ENCODE measurements at regions not wholly inside any gene's neighbourhood (a gene's known extent, or its start where the extent isn't known, plus 50 kb on each side); places are given as distances from the start of the nearest gene placed in this dataset.

- no peaks in the 10 kb centered on the region for H3K9me3 ChIP-seq (ENCODE audit: control insufficient read depth in 5 of 5, low read length in 5 of 5)
- H3K4me3 ChIP-seq (ENCODE audit: low read depth in 1 of 5, low read length in 5 of 5): no peak overlapping the region
- H3K27me3 ChIP-seq (ENCODE audit: control insufficient read depth in 5 of 5, insufficient read depth in 4 of 5, low read length in 5 of 5): no peaks in the 10 kb centered on the region
- H3K27ac ChIP-seq (ENCODE audit: low read depth, low read length): no peak overlapping the region
- H3K9ac ChIP-seq (ENCODE audit: low read length in 5 of 5): no peak overlapping the region
- H3K36me3 ChIP-seq (ENCODE audit: control insufficient read depth in 5 of 5, insufficient read depth in 5 of 5, low read length in 5 of 5): no peaks in the 10 kb centered on the region
- no peaks in the 10 kb centered on the region for H3K4me1 ChIP-seq (ENCODE audit: control insufficient read depth in 5 of 5, insufficient read depth in 5 of 5, low read length in 5 of 5)
Observed at GRCh38 chr15:47356297-47356696, 361.0 kb upstream of the SEMA6D start.

GRCh38 chr15:47358876-47359275 lies 358.4 kb upstream of the SEMA6D start:
- no peaks in the 10 kb centered on the region for H3K9me3 ChIP-seq (ENCODE audit: control insufficient read depth in 5 of 5, low read length in 5 of 5)
- H3K4me1 ChIP-seq (ENCODE audit: control insufficient read depth in 5 of 5, insufficient read depth in 5 of 5, low read length in 5 of 5): no peaks in the 10 kb centered on the region
- H3K9ac ChIP-seq (ENCODE audit: low read length in 5 of 5): no peak overlapping the region
- H3K27ac ChIP-seq (ENCODE audit: low read depth, low read length): no peak overlapping the region
- no peaks in the 10 kb centered on the region for H3K36me3 ChIP-seq (ENCODE audit: control insufficient read depth in 5 of 5, insufficient read depth in 5 of 5, low read length in 5 of 5)
- H3K4me3 ChIP-seq (ENCODE audit: low read depth in 1 of 5, low read length in 5 of 5): no peak overlapping the region
- H3K27me3 ChIP-seq (ENCODE audit: control insufficient read depth in 5 of 5, insufficient read depth in 4 of 5, low read length in 5 of 5): no peaks in the 10 kb centered on the region

- Histone ChIP-seq H3K9me3 (ENCODE audit: control insufficient read depth in 5 of 5, low read length in 5 of 5) (no peaks in the 10 kb centered on the region), H3K27me3 (ENCODE audit: control insufficient read depth in 5 of 5, insufficient read depth in 4 of 5, low read length in 5 of 5) (no peaks in the 10 kb centered on the region), H3K9ac (ENCODE audit: low read length in 5 of 5) (no peak overlapping the region), H3K36me3 (ENCODE audit: control insufficient read depth in 5 of 5, insufficient read depth in 5 of 5, low read length in 5 of 5) (no peaks in the 10 kb centered on the region), H3K4me1 (ENCODE audit: control insufficient read depth in 5 of 5, insufficient read depth in 5 of 5, low read length in 5 of 5) (no peaks in the 10 kb centered on the region), H3K4me3 (ENCODE audit: low read depth in 1 of 5, low read length in 5 of 5) (no peak overlapping the region), H3K27ac (ENCODE audit: low read depth, low read length) (no peak overlapping the region)
Observed at GRCh38 chr15:47360305-47360704, 357.0 kb upstream of the SEMA6D start.

GRCh38 chr15:47362118-47362905 lies 355.0 kb upstream of the SEMA6D start:
- Histone ChIP-seq H3K27me3 (ENCODE audit: control insufficient read depth in 5 of 5, insufficient read depth in 4 of 5, low read length in 5 of 5) (no peaks in the 10 kb centered on the region), H3K9ac (ENCODE audit: low read length in 5 of 5) (no peak overlapping the region), H3K4me1 (ENCODE audit: control insufficient read depth in 5 of 5, insufficient read depth in 5 of 5, low read length in 5 of 5) (no peaks in the 10 kb centered on the region), H3K27ac (ENCODE audit: low read depth, low read length) (no peak overlapping the region), H3K36me3 (ENCODE audit: control insufficient read depth in 5 of 5, insufficient read depth in 5 of 5, low read length in 5 of 5) (no peaks in the 10 kb centered on the region), H3K4me3 (ENCODE audit: low read depth in 1 of 5, low read length in 5 of 5) (no peak overlapping the region), H3K9me3 (ENCODE audit: control insufficient read depth in 5 of 5, low read length in 5 of 5) (no peaks in the 10 kb centered on the region)

- no peaks in the 10 kb centered on the region for H3K36me3 ChIP-seq (ENCODE audit: control insufficient read depth in 5 of 5, insufficient read depth in 5 of 5, low read length in 5 of 5)
- H3K9me3 ChIP-seq (ENCODE audit: control insufficient read depth in 5 of 5, low read length in 5 of 5): no peaks in the 10 kb centered on the region
- no peaks in the 10 kb centered on the region for H3K4me1 ChIP-seq (ENCODE audit: control insufficient read depth in 5 of 5, insufficient read depth in 5 of 5, low read length in 5 of 5)
- H3K27me3 ChIP-seq (ENCODE audit: control insufficient read depth in 5 of 5, insufficient read depth in 4 of 5, low read length in 5 of 5): no peaks in the 10 kb centered on the region
- no peak overlapping the region for H3K9ac ChIP-seq (ENCODE audit: low read length in 5 of 5)
- no peak overlapping the region for H3K27ac ChIP-seq (ENCODE audit: low read depth, low read length)
- H3K4me3 ChIP-seq (ENCODE audit: low read depth in 1 of 5, low read length in 5 of 5): no peak overlapping the region
Observed at GRCh38 chr15:47363653-47364052, 353.7 kb upstream of the SEMA6D start.

- Histone ChIP-seq H3K27ac (ENCODE audit: low read depth, low read length) (no peak overlapping the region), H3K27me3 (ENCODE audit: control insufficient read depth in 5 of 5, insufficient read depth in 4 of 5, low read length in 5 of 5) (no peaks in the 10 kb centered on the region), H3K9me3 (ENCODE audit: control insufficient read depth in 5 of 5, low read length in 5 of 5) (no peaks in the 10 kb centered on the region), H3K36me3 (ENCODE audit: control insufficient read depth in 5 of 5, insufficient read depth in 5 of 5, low read length in 5 of 5) (no peaks in the 10 kb centered on the region), H3K9ac (ENCODE audit: low read length in 5 of 5) (no peak overlapping the region), H3K4me1 (ENCODE audit: control insufficient read depth in 5 of 5, insufficient read depth in 5 of 5, low read length in 5 of 5) (no peaks in the 10 kb centered on the region), H3K4me3 (ENCODE audit: low read depth in 1 of 5, low read length in 5 of 5) (no peak overlapping the region)
Observed at GRCh38 chr15:47364230-47365141, 352.8 kb upstream of the SEMA6D start.

- H3K9me3 ChIP-seq (ENCODE audit: control insufficient read depth in 5 of 5, low read length in 5 of 5): no peaks in the 10 kb centered on the region
- no peak overlapping the region for H3K27ac ChIP-seq (ENCODE audit: low read depth, low read length)
- no peak overlapping the region for H3K9ac ChIP-seq (ENCODE audit: low read length in 5 of 5)
- H3K27me3 ChIP-seq (ENCODE audit: control insufficient read depth in 5 of 5, insufficient read depth in 4 of 5, low read length in 5 of 5): no peaks in the 10 kb centered on the region
- no peaks in the 10 kb centered on the region for H3K36me3 ChIP-seq (ENCODE audit: control insufficient read depth in 5 of 5, insufficient read depth in 5 of 5, low read length in 5 of 5)
- H3K4me1 ChIP-seq (ENCODE audit: control insufficient read depth in 5 of 5, insufficient read depth in 5 of 5, low read length in 5 of 5): no peaks in the 10 kb centered on the region
- no peak overlapping the region for H3K4me3 ChIP-seq (ENCODE audit: low read depth in 1 of 5, low read length in 5 of 5)
Observed at GRCh38 chr15:47366884-47367283, 350.4 kb upstream of the SEMA6D start.

GRCh38 chr15:47367726-47368390 lies 349.4 kb upstream of the SEMA6D start:
- Histone ChIP-seq H3K27me3 (ENCODE audit: control insufficient read depth in 5 of 5, insufficient read depth in 4 of 5, low read length in 5 of 5) (no peaks in the 10 kb centered on the region), H3K27ac (ENCODE audit: low read depth, low read length) (no peak overlapping the region), H3K4me1 (ENCODE audit: control insufficient read depth in 5 of 5, insufficient read depth in 5 of 5, low read length in 5 of 5) (no peaks in the 10 kb centered on the region), H3K9ac (ENCODE audit: low read length in 5 of 5) (no peak overlapping the region), H3K4me3 (ENCODE audit: low read depth in 1 of 5, low read length in 5 of 5) (no peak overlapping the region), H3K36me3 (ENCODE audit: control insufficient read depth in 5 of 5, insufficient read depth in 5 of 5, low read length in 5 of 5) (no peaks in the 10 kb centered on the region), H3K9me3 (ENCODE audit: control insufficient read depth in 5 of 5, low read length in 5 of 5) (no peaks in the 10 kb centered on the region)

GRCh38 chr15:47371939-47372338 lies 345.4 kb upstream of the SEMA6D start:
- Histone ChIP-seq H3K9ac (ENCODE audit: low read length in 5 of 5) (no peak overlapping the region), H3K4me3 (ENCODE audit: low read depth in 1 of 5, low read length in 5 of 5) (no peak overlapping the region), H3K27me3 (ENCODE audit: control insufficient read depth in 5 of 5, insufficient read depth in 4 of 5, low read length in 5 of 5) (no peaks in the 10 kb centered on the region), H3K9me3 (ENCODE audit: control insufficient read depth in 5 of 5, low read length in 5 of 5) (no peaks in the 10 kb centered on the region), H3K36me3 (ENCODE audit: control insufficient read depth in 5 of 5, insufficient read depth in 5 of 5, low read length in 5 of 5) (no peaks in the 10 kb centered on the region), H3K4me1 (ENCODE audit: control insufficient read depth in 5 of 5, insufficient read depth in 5 of 5, low read length in 5 of 5) (no peaks in the 10 kb centered on the region), H3K27ac (ENCODE audit: low read depth, low read length) (no peak overlapping the region)

GRCh38 chr15:47374222-47374621 lies 343.1 kb upstream of the SEMA6D start:
- H3K27ac ChIP-seq (ENCODE audit: low read depth, low read length): no peak overlapping the region
- no peaks in the 10 kb centered on the region for H3K36me3 ChIP-seq (ENCODE audit: control insufficient read depth in 5 of 5, insufficient read depth in 5 of 5, low read length in 5 of 5)
- no peaks in the 10 kb centered on the region for H3K27me3 ChIP-seq (ENCODE audit: control insufficient read depth in 5 of 5, insufficient read depth in 4 of 5, low read length in 5 of 5)
- no peak overlapping the region for H3K4me3 ChIP-seq (ENCODE audit: low read depth in 1 of 5, low read length in 5 of 5)
- H3K9ac ChIP-seq (ENCODE audit: low read length in 5 of 5): no peak overlapping the region
- H3K9me3 ChIP-seq (ENCODE audit: control insufficient read depth in 5 of 5, low read length in 5 of 5): no peaks in the 10 kb centered on the region
- no peaks in the 10 kb centered on the region for H3K4me1 ChIP-seq (ENCODE audit: control insufficient read depth in 5 of 5, insufficient read depth in 5 of 5, low read length in 5 of 5)

Data from subcutaneous abdominal adipose tissue (tissue), 5 donors.